Smooth muscle cell (in vitro differentiated cells): ENCODE measurements at regions not wholly inside any gene's neighbourhood (a gene's known extent, or its start where the extent isn't known, plus 50 kb on each side); places are given as distances from the start of the nearest gene placed in this dataset.

Source experiments
- DNase-seq: peaks from one replicate; lab custom pipeline; 2025; ENCODE audit not compliant: unreplicated experiment; lab: John Stamatoyannopoulos, UW
- H2AFZ ChIP-seq: fragments of 200-600 bp; sonication (generic); 2 replicates; pipeline ENCODE4 v1.6.0; 2016; ENCODE audit warnings: antibody characterized with exemption, low read depth, mild to moderate bottlenecking
- H3F3A ChIP-seq: fragments of 200-600 bp; sonication (generic); 2 replicates; pipeline ENCODE4 v1.6.0; 2017; ENCODE audit warnings: antibody characterized with exemption, low read depth
- H3K27ac ChIP-seq: fragments of 200-600 bp; sonication (generic); 2 replicates; pipeline ENCODE4 v1.5.1; 2016; ENCODE audit warnings: low read depth, mild to moderate bottlenecking
- H3K27me3 ChIP-seq: fragments of 200-600 bp; sonication (generic); 2 replicates; pipeline ENCODE4 v1.6.1; 2016; ENCODE audit warnings: low read depth, mild to moderate bottlenecking
- H3K36me3 ChIP-seq: fragments of 200-600 bp; sonication (generic); 2 replicates; pipeline ENCODE4 v1.5.1; 2016; ENCODE audit warnings: low read depth
- H3K4me1 ChIP-seq: fragments of 200-600 bp; sonication (generic); 2 replicates; pipeline ENCODE4 v1.5.1; 2016; ENCODE audit warnings: low read depth
- H3K4me2 ChIP-seq: fragments of 200-600 bp; sonication (generic); 2 replicates; pipeline ENCODE4 v1.6.0; 2016; ENCODE audit warnings: mild to moderate bottlenecking
- H3K4me3 ChIP-seq: fragments of 200-600 bp; sonication (generic); 2 replicates; pipeline ENCODE4 v1.5.1; 2016; ENCODE audit warnings: mild to moderate bottlenecking
- H3K79me2 ChIP-seq: fragments of 200-600 bp; sonication (generic); 2 replicates; pipeline ENCODE4 v1.6.0; 2016; ENCODE audit warnings: low read depth, mild to moderate bottlenecking
- H3K9ac ChIP-seq: fragments of 200-600 bp; sonication (generic); 2 replicates; pipeline ENCODE4 v1.6.0; 2016; ENCODE audit warnings: low read depth
- H3K9me3 ChIP-seq: fragments of 200-600 bp; sonication (generic); replicated peaks from 2 replicates; pipeline ENCODE4 v1.5.1; 2016; ENCODE audit warnings: low read depth
- H4K20me1 ChIP-seq: fragments of 200-600 bp; sonication (generic); 2 replicates; pipeline ENCODE4 v1.6.0; 2016; ENCODE audit warnings: low read depth
- WGBS: methylation state at CpG from one replicate; pipeline ENCODE4 v1.1.7; 2016; ENCODE audit warnings: low lambda C conversion rate; 5-methylcytosine and 5-hydroxymethylcytosine counted together
- TF ChIP-seq, protein P1 (sequence below): fragments of 200-600 bp; sonication (generic); IDR thresholded peaks from 2 replicates; pipeline ENCODE4 v1.5.1; 2017; ENCODE audit warnings: borderline replicate concordance, mild to moderate bottlenecking, antibody characterized with exemption; ENCODE audit not compliant: insufficient read depth, poor library complexity, severe bottlenecking

DNA sequence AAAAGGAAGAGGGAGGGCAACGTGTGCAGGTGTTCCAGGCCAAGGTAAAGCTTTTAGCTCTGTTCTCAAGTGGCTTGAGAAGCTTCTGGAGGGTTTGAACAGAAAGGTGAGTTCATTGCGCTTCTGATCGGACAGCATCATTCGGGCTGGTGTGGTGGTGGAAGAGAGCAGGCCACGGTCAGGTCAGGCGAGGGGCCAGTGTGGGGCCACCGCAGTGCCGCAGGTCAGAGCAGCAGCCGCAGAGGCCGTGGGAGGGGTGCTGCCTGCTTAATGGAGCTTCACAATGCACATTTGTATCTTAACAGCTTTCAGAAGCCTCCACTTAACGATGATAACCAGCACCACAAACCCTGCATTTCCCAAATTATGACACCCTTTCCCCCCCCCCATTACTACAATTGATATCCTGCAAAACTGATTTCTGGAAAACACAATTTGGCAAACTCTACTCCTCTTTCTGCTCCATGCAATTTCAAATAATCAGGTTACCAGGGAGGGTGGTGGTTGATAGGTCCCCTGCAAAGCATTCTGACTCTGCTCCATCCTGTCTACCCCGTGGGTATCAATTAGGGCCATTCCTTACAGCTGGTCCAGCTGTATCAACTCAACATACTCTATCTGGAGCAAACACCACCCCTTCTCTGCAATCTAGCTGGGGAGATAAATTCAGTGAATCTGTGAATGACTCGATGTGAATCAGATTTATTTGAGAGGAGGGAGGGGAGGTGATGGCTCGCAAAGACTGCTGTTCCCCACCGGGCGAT, 162.9 kb downstream of the ACTR3B start:
- Histone ChIP-seq H3K4me1 (peaks cover 5% of the 10 kb centered on the region), H3K4me3 (no peak overlapping the region)

DNA sequence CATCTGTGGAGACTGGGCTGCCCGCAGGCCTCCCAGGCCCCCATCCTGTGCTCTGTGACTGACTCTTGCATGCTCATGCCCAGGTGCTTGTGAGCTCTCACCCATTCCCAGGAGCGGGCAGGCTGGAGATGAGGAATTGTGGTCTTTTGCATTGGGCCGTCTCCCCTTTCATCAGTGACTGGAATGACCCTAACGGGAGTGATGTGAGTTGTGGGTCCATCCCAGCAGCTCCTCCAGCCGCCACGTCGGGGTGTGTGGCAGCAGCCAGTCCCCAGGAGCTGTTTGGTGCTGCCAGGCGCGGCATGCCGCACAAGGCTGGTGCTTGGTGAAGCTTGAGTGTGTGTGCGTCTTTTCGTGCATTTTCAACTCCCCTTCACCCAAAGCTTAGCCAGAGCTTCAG, 164.2 kb downstream of the ACTR3B start:
- 88% methylated on average over 12 of the region's 12 CpGs for WGBS

More for the DNA sequence above, 162.9 kb downstream of the ACTR3B start:
- 91% methylated on average over 16 of the region's 16 CpGs for WGBS
- no peak overlapping the region for H2AFZ ChIP-seq
- peaks cover 50% of the 10 kb centered on the region for H3K27me3 ChIP-seq
- no peak for DNase-seq
- TF ChIP-seq, protein P1, sequence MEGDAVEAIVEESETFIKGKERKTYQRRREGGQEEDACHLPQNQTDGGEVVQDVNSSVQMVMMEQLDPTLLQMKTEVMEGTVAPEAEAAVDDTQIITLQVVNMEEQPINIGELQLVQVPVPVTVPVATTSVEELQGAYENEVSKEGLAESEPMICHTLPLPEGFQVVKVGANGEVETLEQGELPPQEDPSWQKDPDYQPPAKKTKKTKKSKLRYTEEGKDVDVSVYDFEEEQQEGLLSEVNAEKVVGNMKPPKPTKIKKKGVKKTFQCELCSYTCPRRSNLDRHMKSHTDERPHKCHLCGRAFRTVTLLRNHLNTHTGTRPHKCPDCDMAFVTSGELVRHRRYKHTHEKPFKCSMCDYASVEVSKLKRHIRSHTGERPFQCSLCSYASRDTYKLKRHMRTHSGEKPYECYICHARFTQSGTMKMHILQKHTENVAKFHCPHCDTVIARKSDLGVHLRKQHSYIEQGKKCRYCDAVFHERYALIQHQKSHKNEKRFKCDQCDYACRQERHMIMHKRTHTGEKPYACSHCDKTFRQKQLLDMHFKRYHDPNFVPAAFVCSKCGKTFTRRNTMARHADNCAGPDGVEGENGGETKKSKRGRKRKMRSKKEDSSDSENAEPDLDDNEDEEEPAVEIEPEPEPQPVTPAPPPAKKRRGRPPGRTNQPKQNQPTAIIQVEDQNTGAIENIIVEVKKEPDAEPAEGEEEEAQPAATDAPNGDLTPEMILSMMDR: no peak
- no peaks in the 10 kb centered on the region for H3K36me3 ChIP-seq
- no peak overlapping the region for H3K27ac ChIP-seq
- no peak overlapping the region for H3K4me2 ChIP-seq
- no peaks in the 10 kb centered on the region for H3K79me2 ChIP-seq
- H4K20me1 ChIP-seq: no peaks in the 10 kb centered on the region
- H3K9ac ChIP-seq: no peak overlapping the region
- no peaks in the 10 kb centered on the region for H3K9me3 ChIP-seq
- H3F3A ChIP-seq: no peaks in the 10 kb centered on the region

DNA sequence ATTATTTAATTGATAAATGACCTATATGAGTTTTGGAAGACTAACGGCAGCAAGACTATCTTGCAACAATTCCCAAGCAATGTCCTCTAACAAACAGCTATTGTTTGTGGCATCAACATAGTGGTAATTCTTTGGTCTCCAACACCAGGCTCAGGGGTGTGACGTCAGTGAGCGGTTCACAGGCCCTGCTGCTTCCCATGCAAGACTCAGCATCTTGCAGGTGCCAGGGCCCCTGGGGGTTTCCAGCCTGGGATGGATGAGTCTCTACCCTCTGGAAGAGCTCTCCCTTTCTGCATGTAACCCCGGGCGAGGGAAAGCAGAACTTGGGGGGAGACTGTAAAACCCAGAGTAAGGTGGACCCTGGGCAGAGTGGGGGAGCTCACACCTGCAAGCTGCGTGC, 164.7 kb downstream of the ACTR3B start:
- Histone ChIP-seq H4K20me1 (no peaks in the 10 kb centered on the region), H3K4me2 (no peak overlapping the region), H3K9ac (no peak overlapping the region), H3K4me3 (no peak overlapping the region), H3K27me3 (peaks cover 50% of the 10 kb centered on the region), H3K4me1 (peaks cover 5% of the 10 kb centered on the region), H3K9me3 (no peaks in the 10 kb centered on the region), H3K79me2 (no peaks in the 10 kb centered on the region), H3F3A (no peaks in the 10 kb centered on the region), H2AFZ (no peak overlapping the region), H3K27ac (no peak overlapping the region), H3K36me3 (no peaks in the 10 kb centered on the region)
- WGBS: 86% methylated on average over 6 of the region's 6 CpGs
- DNase-seq: no peak
- TF ChIP-seq, protein P1: no peak

More for the DNA sequence above, 164.2 kb downstream of the ACTR3B start:
- Histone ChIP-seq H3K4me1 (peaks cover 5% of the 10 kb centered on the region), H3K4me2 (no peak overlapping the region), H3K79me2 (no peaks in the 10 kb centered on the region), H2AFZ (no peak overlapping the region), H3K36me3 (no peaks in the 10 kb centered on the region), H3K9ac (no peak overlapping the region), H3K27ac (no peak overlapping the region), H3F3A (no peaks in the 10 kb centered on the region), H4K20me1 (no peaks in the 10 kb centered on the region), H3K27me3 (peaks cover 50% of the 10 kb centered on the region), H3K9me3 (no peaks in the 10 kb centered on the region), H3K4me3 (no peak overlapping the region)
- TF ChIP-seq, protein P1: no peak
- DNase-seq: no peak
